Kasumi-1 (cell line): ENCODE measurements at regions not wholly inside any gene's neighbourhood (a gene's known extent, or its start where the extent isn't known, plus 50 kb on each side); places are given as distances from the start of the nearest gene placed in this dataset.
"Not testable (repeated sequence)": the region's sequence is repeated elsewhere in the genome, so short reads cannot be mapped to it uniquely, and the experiment has no call there.

Source experiments
- DNase-seq, 2 experiments: peaks; one replicate each; lab custom pipeline; 2025; lab: John Stamatoyannopoulos, UW

GRCh38 chr4:60657041-60657440, 543.1 kb upstream of the ADGRL3 start:
- no peak for DNase-seq

- peak; percentile 51 to 72 for DNase-seq
Measured at GRCh38 chr4:60657807-60658206, 542.3 kb upstream of the ADGRL3 start.

GRCh38 chr4:60663769-60664168, 536.4 kb upstream of the ADGRL3 start:
- DNase-seq, result no peak

- DNase-seq, result no peak
Measured at GRCh38 chr4:60682901-60683300, 517.2 kb upstream of the ADGRL3 start.

GRCh38 chr4:60683357-60683756, 516.8 kb upstream of the ADGRL3 start:
- DNase-seq, result no peak

GRCh38 chr4:60683973-60684372, 516.2 kb upstream of the ADGRL3 start:
- DNase-seq, result no peak

GRCh38 chr4:60696062-60696461, 504.1 kb upstream of the ADGRL3 start:
- DNase-seq, result not testable (repeated sequence)

- DNase-seq, result no peak
Measured at GRCh38 chr4:60709061-60709460, 491.1 kb upstream of the ADGRL3 start.

- DNase-seq, result no peak
Measured at GRCh38 chr4:60718874-60719273, 481.3 kb upstream of the ADGRL3 start.

GRCh38 chr4:60721685-60722084, 478.4 kb upstream of the ADGRL3 start:
- no peak for DNase-seq

- DNase-seq, result no peak
Measured at GRCh38 chr4:60723796-60724195, 476.3 kb upstream of the ADGRL3 start.

GRCh38 chr4:60724623-60725022, 475.5 kb upstream of the ADGRL3 start:
- DNase-seq, result no peak

GRCh38 chr4:60726779-60727178, 473.3 kb upstream of the ADGRL3 start:
- DNase-seq, result no peak

- DNase-seq, result no peak
Measured at GRCh38 chr4:60729194-60729593, 470.9 kb upstream of the ADGRL3 start.

- not testable (repeated sequence) for DNase-seq
Measured at GRCh38 chr4:60729764-60730163, 470.4 kb upstream of the ADGRL3 start.

GRCh38 chr4:60737858-60738257, 462.3 kb upstream of the ADGRL3 start:
- DNase-seq, result no peak

GRCh38 chr4:60743654-60744053, 456.5 kb upstream of the ADGRL3 start:
- no peak for DNase-seq

- DNase-seq, result no peak
Measured at GRCh38 chr4:60744767-60745166, 455.4 kb upstream of the ADGRL3 start.

- no peak for DNase-seq
Measured at GRCh38 chr4:60745800-60746571, 454.1 kb upstream of the ADGRL3 start.

- no peak for DNase-seq
Measured at GRCh38 chr4:60750962-60751361, 449.2 kb upstream of the ADGRL3 start.

GRCh38 chr4:60757986-60758680, 442.0 kb upstream of the ADGRL3 start:
- no peak for DNase-seq

GRCh38 chr4:60759518-60760245, 440.4 kb upstream of the ADGRL3 start:
- no peak for DNase-seq

GRCh38 chr4:60780874-60781273, 419.3 kb upstream of the ADGRL3 start:
- DNase-seq, result no peak
